CD1c-positive myeloid dendritic cell (primary cell): ENCODE measurements at regions not wholly inside any gene's neighbourhood (a gene's known extent, or its start where the extent isn't known, plus 50 kb on each side); places are given as distances from the start of the nearest gene placed in this dataset.
A peak's percentile ranks its signal among the peaks of the same experiment; 100 is the strongest.

Experiments used
- DNase-seq: peaks from one replicate; pipeline ENCODE4 v3.0.0-alpha.2; 2016; ENCODE audit errors: extremely low spot score

- peak; percentile 82 for DNase-seq
Observed at GRCh38 chr13:48181482-48182145, 51.4 kb upstream of the ITM2B start.

- no peak for DNase-seq
Observed at GRCh38 chr13:48178126-48178525, 54.9 kb upstream of the ITM2B start.

- no peak for DNase-seq
Observed at GRCh38 chr13:48176781-48177180, 56.2 kb upstream of the ITM2B start.

GRCh38 chr13:48175185-48175584 lies 57.8 kb upstream of the ITM2B start:
- DNase-seq, result peak; percentile 39

- DNase-seq, result no peak
Observed at GRCh38 chr13:48167866-48168265, 65.1 kb upstream of the ITM2B start.

GRCh38 chr13:48165727-48166126 lies 67.3 kb upstream of the ITM2B start:
- DNase-seq, result no peak

GRCh38 chr13:48165063-48165462 lies 67.9 kb upstream of the ITM2B start:
- no peak for DNase-seq

- no peak for DNase-seq
Observed at GRCh38 chr13:48163061-48163460, 68.2 kb upstream of the MED4 start.

GRCh38 chr13:48162217-48162616 lies 67.3 kb upstream of the MED4 start:
- DNase-seq, result peak; percentile 61

GRCh38 chr13:48161530-48162179 lies 66.8 kb upstream of the MED4 start:
- peak; percentile 89 for DNase-seq

GRCh38 chr13:48160606-48161278 lies 65.8 kb upstream of the MED4 start:
- peak; percentile 25 for DNase-seq

- DNase-seq, result no peak
Observed at GRCh38 chr13:48159826-48160225, 64.9 kb upstream of the MED4 start.

- DNase-seq, result no peak
Observed at GRCh38 chr13:48159401-48159800, 64.5 kb upstream of the MED4 start.

- peak; percentile 59 for DNase-seq
Observed at GRCh38 chr13:48158915-48159314, 64.0 kb upstream of the MED4 start.

GRCh38 chr13:48158290-48158689 lies 63.4 kb upstream of the MED4 start:
- DNase-seq, result peak; percentile 39

GRCh38 chr13:48156466-48156865 lies 61.6 kb upstream of the MED4 start:
- DNase-seq, result peak; percentile 21

- DNase-seq, result peak; percentile 79
Observed at GRCh38 chr13:48155848-48156247, 60.9 kb upstream of the MED4 start.

GRCh38 chr13:48154671-48155070 lies 59.8 kb upstream of the MED4 start:
- DNase-seq, result no peak

- no peak for DNase-seq
Observed at GRCh38 chr13:48153186-48153585, 58.3 kb upstream of the MED4 start.

- peak; percentile 77 for DNase-seq
Observed at GRCh38 chr13:48151363-48152161, 56.7 kb upstream of the MED4 start.

GRCh38 chr13:48148454-48148853 lies 53.5 kb upstream of the MED4 start:
- DNase-seq, result no peak

GRCh38 chr13:48146636-48147035 lies 51.7 kb upstream of the MED4 start:
- DNase-seq, result no peak
